SJSA1 (cell line): ENCODE measurements at regions not wholly inside any gene's neighbourhood (a gene's known extent, or its start where the extent isn't known, plus 50 kb on each side); places are given as distances from the start of the nearest gene placed in this dataset.

Source experiments
- DNase-seq, 2 experiments: peaks; one replicate each; pipeline ENCODE4 v3.0.0-alpha.2; 2015 to 2020; ENCODE audit warnings: low spot score in 2 of 2, low read depth in 1 of 2
- H3K27ac ChIP-seq: fragments of 250-450 bp; sonication (Bioruptor Pico); 2 replicates; pipeline ENCODE4 v1.5.1; 2020; ENCODE audit warnings: mild to moderate bottlenecking, moderate library complexity
- H3K27me3 ChIP-seq: fragments of 250-450 bp; sonication (Bioruptor Pico); replicated peaks from 2 replicates; pipeline ENCODE4 v1.5.1; 2020; ENCODE audit warnings: mild to moderate bottlenecking, moderate library complexity
- H3K36me3 ChIP-seq: fragments of 250-450 bp; sonication (Bioruptor Pico); 2 replicates; pipeline ENCODE4 v1.5.1; 2020; ENCODE audit warnings: mild to moderate bottlenecking
- H3K4me1 ChIP-seq: fragments of 250-450 bp; sonication (Bioruptor Pico); replicated peaks from 2 replicates; pipeline ENCODE4 v1.6.1; 2021; ENCODE audit warnings: mild to moderate bottlenecking
- H3K4me3 ChIP-seq: fragments of 250-450 bp; sonication (Bioruptor Pico); 2 replicates; pipeline ENCODE4 v1.5.1; 2020; ENCODE audit warnings: mild to moderate bottlenecking
- H3K9me3 ChIP-seq: fragments of 250-450 bp; sonication (Bioruptor Pico); replicated peaks from 2 replicates; pipeline ENCODE4 v1.5.1; 2020; ENCODE audit warnings: mild to moderate bottlenecking

GRCh38 chr13:76048131-76048530, 412.0 kb downstream of the LMO7 start:
- Histone ChIP-seq H3K4me3 (no peak overlapping the region), H3K9me3 (no peaks in the 10 kb centered on the region), H3K4me1 (no peaks in the 10 kb centered on the region), H3K27me3 (peaks cover 3% of the 10 kb centered on the region; the same call in 1 of the 2 replicates), H3K27ac (no peak overlapping the region), H3K36me3 (no peaks in the 10 kb centered on the region)
- DNase-seq: no peak

GRCh38 chr13:76043874-76044273, 407.7 kb downstream of the LMO7 start:
- Histone ChIP-seq H3K4me3 (no peak overlapping the region), H3K36me3 (no peaks in the 10 kb centered on the region), H3K9me3 (no peaks in the 10 kb centered on the region), H3K27me3 (no peaks in the 10 kb centered on the region; the same call in 1 of the 2 replicates), H3K4me1 (no peaks in the 10 kb centered on the region), H3K27ac (no peak overlapping the region)
- DNase-seq: no peak

GRCh38 chr13:76038920-76039716, 403.0 kb downstream of the LMO7 start:
- H3K9me3 ChIP-seq: no peaks in the 10 kb centered on the region
- no peak overlapping the region for H3K4me3 ChIP-seq
- H3K27ac ChIP-seq: no peak overlapping the region
- no peaks in the 10 kb centered on the region for H3K4me1 ChIP-seq
- no peaks in the 10 kb centered on the region for H3K36me3 ChIP-seq
- H3K27me3 ChIP-seq: no peaks in the 10 kb centered on the region; the same call in 1 of the 2 replicates
- DNase-seq: no peak

- DNase-seq: no peak
- H3K4me1 ChIP-seq: no peaks in the 10 kb centered on the region
- no peaks in the 10 kb centered on the region for H3K9me3 ChIP-seq
- no peaks in the 10 kb centered on the region for H3K27me3 ChIP-seq
- no peak overlapping the region for H3K4me3 ChIP-seq
- H3K36me3 ChIP-seq: no peaks in the 10 kb centered on the region
- H3K27ac ChIP-seq: no peak overlapping the region
These were observed 400.0 kb downstream of the LMO7 start for GRCh38 chr13:76036176-76036575.

DNA sequence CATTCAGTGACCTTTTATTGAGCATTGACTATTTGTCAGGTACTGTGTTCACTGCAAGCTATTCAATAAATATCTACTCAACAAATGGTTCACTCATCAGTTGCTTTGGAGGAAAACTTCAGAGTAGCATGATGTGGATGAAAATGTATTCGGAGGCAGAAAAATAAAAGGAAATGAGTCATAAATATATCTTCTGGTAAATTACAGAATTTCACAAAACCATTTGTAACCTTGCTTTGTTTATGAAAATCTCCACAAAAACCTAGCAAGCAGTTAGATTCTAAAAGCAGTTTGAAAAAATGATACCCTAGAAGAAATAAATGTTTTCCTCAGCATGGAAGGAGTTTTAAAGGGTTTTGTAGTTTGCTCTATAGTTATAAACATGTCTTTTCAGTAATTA, 399.6 kb downstream of the LMO7 start:
- no peak overlapping the region for H3K27ac ChIP-seq
- H3K4me3 ChIP-seq: no peak overlapping the region
- no peaks in the 10 kb centered on the region for H3K36me3 ChIP-seq
- no peaks in the 10 kb centered on the region for H3K9me3 ChIP-seq
- no peaks in the 10 kb centered on the region for H3K4me1 ChIP-seq
- no peak for DNase-seq
- H3K27me3 ChIP-seq: no peaks in the 10 kb centered on the region

GRCh38 chr13:76029706-76030105, 393.6 kb downstream of the LMO7 start:
- no peak overlapping the region for H3K4me3 ChIP-seq
- H3K9me3 ChIP-seq: no peaks in the 10 kb centered on the region
- no peak for DNase-seq
- H3K27me3 ChIP-seq: no peaks in the 10 kb centered on the region
- no peaks in the 10 kb centered on the region for H3K4me1 ChIP-seq
- no peak overlapping the region for H3K27ac ChIP-seq
- no peaks in the 10 kb centered on the region for H3K36me3 ChIP-seq

DNA sequence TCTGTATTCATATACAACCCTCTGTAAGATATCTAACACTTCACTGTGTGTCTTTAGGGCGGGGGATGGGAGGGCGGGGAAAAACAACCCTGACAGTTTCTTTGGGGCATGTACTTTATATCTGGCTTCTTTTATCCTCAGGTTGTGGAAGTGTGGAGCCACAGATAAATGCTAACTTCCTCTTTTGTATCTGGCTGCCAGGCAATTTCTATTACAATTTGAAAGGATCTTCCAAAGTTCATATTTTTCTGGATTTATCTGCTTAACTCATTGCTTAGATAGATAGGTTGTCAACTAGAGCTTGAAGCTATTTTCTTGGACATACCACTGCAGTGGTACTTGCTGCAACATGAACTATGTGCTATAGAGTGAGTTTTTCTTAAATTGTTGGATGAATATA, 393.0 kb downstream of the LMO7 start:
- no peaks in the 10 kb centered on the region for H3K27me3 ChIP-seq
- no peak overlapping the region for H3K4me3 ChIP-seq
- no peak overlapping the region for H3K27ac ChIP-seq
- H3K36me3 ChIP-seq: no peaks in the 10 kb centered on the region
- no peak for DNase-seq
- no peaks in the 10 kb centered on the region for H3K9me3 ChIP-seq
- H3K4me1 ChIP-seq: no peaks in the 10 kb centered on the region

- no peaks in the 10 kb centered on the region for H3K4me1 ChIP-seq
These were observed 391.0 kb downstream of the LMO7 start for GRCh38 chr13:76027131-76027530.

GRCh38 chr13:76025392-76025791, 389.3 kb downstream of the LMO7 start:
- DNase-seq: no peak
- no peak overlapping the region for H3K4me3 ChIP-seq
- no peaks in the 10 kb centered on the region for H3K36me3 ChIP-seq
- H3K4me1 ChIP-seq: no peaks in the 10 kb centered on the region
- H3K27ac ChIP-seq: no peak overlapping the region
- no peaks in the 10 kb centered on the region for H3K9me3 ChIP-seq
- H3K27me3 ChIP-seq: no peaks in the 10 kb centered on the region

More at GRCh38 chr13:76027131-76027530, 391.0 kb downstream of the LMO7 start:
- Histone ChIP-seq H3K27ac (no peak overlapping the region), H3K36me3 (no peaks in the 10 kb centered on the region), H3K4me3 (no peak overlapping the region), H3K9me3 (no peaks in the 10 kb centered on the region), H3K27me3 (no peaks in the 10 kb centered on the region)
- no peak for DNase-seq

GRCh38 chr13:76024151-76024550, 388.0 kb downstream of the LMO7 start:
- no peaks in the 10 kb centered on the region for H3K27me3 ChIP-seq
- no peaks in the 10 kb centered on the region for H3K4me1 ChIP-seq
- H3K4me3 ChIP-seq: no peak overlapping the region
- H3K27ac ChIP-seq: no peak overlapping the region
- DNase-seq: no peak
- no peaks in the 10 kb centered on the region for H3K36me3 ChIP-seq
- no peaks in the 10 kb centered on the region for H3K9me3 ChIP-seq

DNA sequence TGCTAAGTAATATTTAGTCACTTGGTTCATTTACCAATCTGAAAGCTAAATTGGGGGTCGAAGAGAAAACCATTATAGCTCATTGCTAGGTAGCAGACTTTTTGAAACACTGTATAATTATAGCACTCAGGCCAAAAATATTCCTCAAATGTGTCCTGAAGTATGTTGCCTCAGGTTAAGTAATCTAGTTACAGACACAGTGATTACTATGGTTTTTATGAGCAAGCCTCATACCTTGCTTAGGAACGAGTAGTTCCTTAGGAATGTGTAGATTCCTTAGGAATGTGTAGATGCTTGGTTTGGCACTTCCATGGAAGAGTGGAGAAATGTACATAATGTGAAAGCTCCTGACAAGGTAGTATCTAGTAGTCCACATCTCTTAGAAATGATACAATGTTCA, 387.5 kb downstream of the LMO7 start:
- Histone ChIP-seq H3K27ac (no peak overlapping the region), H3K9me3 (no peaks in the 10 kb centered on the region), H3K4me1 (no peaks in the 10 kb centered on the region), H3K27me3 (no peaks in the 10 kb centered on the region), H3K4me3 (no peak overlapping the region), H3K36me3 (no peaks in the 10 kb centered on the region)
- no peak for DNase-seq

DNA sequence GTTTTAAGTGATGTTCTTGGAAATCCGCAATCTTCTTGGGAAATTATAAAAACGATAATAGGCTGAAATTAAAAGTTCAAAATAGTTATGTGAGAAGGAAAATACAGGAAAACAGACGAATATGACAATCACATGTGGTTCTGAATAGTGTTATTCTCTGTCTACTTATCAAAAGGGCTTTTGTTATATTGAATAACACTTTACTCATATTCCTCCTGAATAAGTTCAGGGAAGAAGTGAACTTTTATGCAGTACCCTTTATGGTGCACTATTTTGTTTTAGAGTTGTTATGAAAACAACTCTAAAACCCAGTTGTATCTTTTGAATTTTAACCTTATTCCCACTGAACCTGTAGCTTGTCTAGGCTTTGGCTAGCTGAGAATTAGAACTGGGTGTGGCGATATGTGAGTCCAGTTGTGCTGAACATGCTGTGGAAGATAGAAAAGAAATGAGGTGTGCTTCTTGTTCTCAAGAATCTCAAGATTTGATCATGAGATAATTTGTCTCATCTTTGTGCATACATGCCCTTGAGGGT, 384.4 kb downstream of the LMO7 start:
- H3K4me1 ChIP-seq: no peaks in the 10 kb centered on the region
- DNase-seq: no peak
- no peak overlapping the region for H3K4me3 ChIP-seq
- H3K27ac ChIP-seq: no peak overlapping the region
- no peaks in the 10 kb centered on the region for H3K9me3 ChIP-seq
- no peaks in the 10 kb centered on the region for H3K27me3 ChIP-seq
- no peaks in the 10 kb centered on the region for H3K36me3 ChIP-seq

GRCh38 chr13:76019421-76020044, 383.4 kb downstream of the LMO7 start:
- H3K9me3 ChIP-seq: no peaks in the 10 kb centered on the region
- no peaks in the 10 kb centered on the region for H3K27me3 ChIP-seq
- DNase-seq: no peak
- no peaks in the 10 kb centered on the region for H3K36me3 ChIP-seq
- H3K27ac ChIP-seq: no peak overlapping the region
- no peak overlapping the region for H3K4me3 ChIP-seq
- H3K4me1 ChIP-seq: no peaks in the 10 kb centered on the region

DNA sequence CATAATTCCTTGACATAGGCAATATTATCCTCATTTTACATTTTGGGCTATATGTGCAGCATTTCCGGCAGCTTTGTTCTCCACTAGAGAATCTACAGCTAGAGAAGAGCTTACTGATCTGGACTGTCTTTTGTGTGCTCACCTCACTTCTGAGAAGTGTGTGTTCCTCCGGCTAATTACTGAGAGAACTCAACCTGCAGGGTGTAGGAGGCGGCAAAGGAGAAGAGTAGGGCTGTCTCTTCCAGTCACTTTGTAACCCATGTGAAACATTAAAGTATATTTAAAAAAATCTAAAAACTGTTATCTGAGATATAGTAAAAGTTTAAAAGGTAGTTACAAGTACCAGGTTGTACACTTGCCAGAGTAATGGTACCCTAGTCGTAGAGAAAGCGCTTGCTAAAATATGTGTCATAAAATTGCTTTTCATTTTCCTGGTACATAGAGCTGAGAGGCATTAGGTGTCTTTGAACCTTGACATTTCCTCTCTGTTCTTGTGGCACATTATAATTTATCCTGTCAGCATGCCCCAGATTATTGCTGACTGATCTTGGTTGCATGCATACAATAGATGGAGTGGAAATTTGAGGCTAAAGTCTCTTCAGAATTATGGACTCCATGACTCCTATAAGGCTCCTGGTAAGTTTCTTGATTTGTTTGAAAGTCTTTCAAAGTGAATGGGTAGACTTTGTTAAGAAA, 381.9 kb downstream of the LMO7 start:
- Histone ChIP-seq H3K36me3 (no peaks in the 10 kb centered on the region), H3K9me3 (no peaks in the 10 kb centered on the region), H3K27ac (no peak overlapping the region), H3K4me3 (no peak overlapping the region), H3K4me1 (no peaks in the 10 kb centered on the region), H3K27me3 (no peaks in the 10 kb centered on the region)
- no peak for DNase-seq
